ENCODE measurements at regions not wholly inside any gene's neighbourhood (a gene's known extent, or its start where the extent isn't known, plus 50 kb on each side); places are given as distances from the start of the nearest gene placed in this dataset.
A peak's percentile ranks its signal among the peaks of the same experiment; 100 is the strongest.

DNA sequence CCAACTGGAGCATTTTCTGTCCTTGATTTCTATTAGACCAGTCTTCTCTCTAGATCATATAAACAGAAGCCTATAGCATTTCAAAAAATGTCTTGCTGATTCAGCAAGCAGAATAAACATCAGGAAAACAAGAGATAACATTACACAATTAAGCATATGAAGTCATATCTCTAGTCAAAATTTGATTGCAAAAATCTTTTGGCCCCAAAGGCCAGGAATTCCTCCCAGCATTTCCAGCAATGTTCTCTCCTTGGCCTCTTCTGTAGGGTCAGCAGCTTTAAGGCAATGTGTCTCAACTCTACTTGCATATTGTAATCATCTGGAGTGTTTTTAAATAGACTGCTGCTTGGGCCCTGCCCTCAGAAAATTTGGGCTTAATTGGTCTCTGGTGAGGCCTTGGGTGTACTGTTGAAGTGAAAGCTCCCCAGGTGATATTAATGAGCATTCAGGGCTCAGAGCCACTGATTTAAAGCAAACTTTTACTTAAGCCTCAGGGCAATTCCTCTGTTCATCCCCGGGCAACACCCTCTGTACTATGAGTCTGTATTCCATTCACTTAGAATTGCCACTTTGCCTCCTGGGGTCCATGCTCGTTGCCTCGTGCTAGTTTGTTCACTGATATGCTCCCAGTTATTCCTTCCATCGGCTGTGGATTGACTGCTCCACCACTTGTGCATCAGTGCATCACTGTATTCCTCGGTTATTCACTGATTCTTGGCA lies 1072.6 kb downstream of the ROBO2 start:
- Histone ChIP-seq H3K4me3 (replicated peaks in 1 of 4; ENCODE audit: control extremely low read depth in 1 of 4, insufficient read depth in 1 of 4, low read depth in 3 of 4, low read length in 4 of 4) (no peak overlapping the region), H2AFZ (ENCODE audit: low read length) (no peak overlapping the region), H3K9ac (ENCODE audit: insufficient read depth, low read length) (no peak overlapping the region), H3K27ac (ENCODE audit: insufficient read depth, low read length) (no peak overlapping the region), H3K27me3 (ENCODE audit: control insufficient read depth, insufficient read depth, low read length) (no peaks in the 10 kb centered on the region), H3K9me3 (ENCODE audit: control insufficient read depth, insufficient read depth, low read depth, low read length) (no peaks in the 10 kb centered on the region), H3K36me3 (ENCODE audit: control insufficient read depth, insufficient read depth, low read length) (no peaks in the 10 kb centered on the region), H3K79me2 (ENCODE audit: control insufficient read depth, insufficient read depth, low read length) (no peaks in the 10 kb centered on the region), H3K4me2 (ENCODE audit: extremely low read depth, insufficient read depth, low read length) (no peak overlapping the region), H4K20me1 (ENCODE audit: control insufficient read depth, extremely low read depth, insufficient read depth, low read length) (no peaks in the 10 kb centered on the region), H3K4me1 (ENCODE audit: control insufficient read depth, extremely low read depth, insufficient read depth, low read length) (no peaks in the 10 kb centered on the region)
- TF ChIP-seq, protein P1, sequence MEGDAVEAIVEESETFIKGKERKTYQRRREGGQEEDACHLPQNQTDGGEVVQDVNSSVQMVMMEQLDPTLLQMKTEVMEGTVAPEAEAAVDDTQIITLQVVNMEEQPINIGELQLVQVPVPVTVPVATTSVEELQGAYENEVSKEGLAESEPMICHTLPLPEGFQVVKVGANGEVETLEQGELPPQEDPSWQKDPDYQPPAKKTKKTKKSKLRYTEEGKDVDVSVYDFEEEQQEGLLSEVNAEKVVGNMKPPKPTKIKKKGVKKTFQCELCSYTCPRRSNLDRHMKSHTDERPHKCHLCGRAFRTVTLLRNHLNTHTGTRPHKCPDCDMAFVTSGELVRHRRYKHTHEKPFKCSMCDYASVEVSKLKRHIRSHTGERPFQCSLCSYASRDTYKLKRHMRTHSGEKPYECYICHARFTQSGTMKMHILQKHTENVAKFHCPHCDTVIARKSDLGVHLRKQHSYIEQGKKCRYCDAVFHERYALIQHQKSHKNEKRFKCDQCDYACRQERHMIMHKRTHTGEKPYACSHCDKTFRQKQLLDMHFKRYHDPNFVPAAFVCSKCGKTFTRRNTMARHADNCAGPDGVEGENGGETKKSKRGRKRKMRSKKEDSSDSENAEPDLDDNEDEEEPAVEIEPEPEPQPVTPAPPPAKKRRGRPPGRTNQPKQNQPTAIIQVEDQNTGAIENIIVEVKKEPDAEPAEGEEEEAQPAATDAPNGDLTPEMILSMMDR (conservative IDR thresholded peaks at IDR 0.05 in 1 of 2, IDR thresholded peaks at IDR 0.05 in 1 of 2; ENCODE audit: low read depth in 1 of 2, low read length in 2 of 2), result no peak
- no peak for TF ChIP-seq EZH2 (IDR thresholded peaks at IDR 0.05; ENCODE audit: low read length, missing control alignments)
- peak in 1 of 2 donors; percentile 88 for DNase-seq (ENCODE audit: low read depth in 2 of 2)

DNA sequence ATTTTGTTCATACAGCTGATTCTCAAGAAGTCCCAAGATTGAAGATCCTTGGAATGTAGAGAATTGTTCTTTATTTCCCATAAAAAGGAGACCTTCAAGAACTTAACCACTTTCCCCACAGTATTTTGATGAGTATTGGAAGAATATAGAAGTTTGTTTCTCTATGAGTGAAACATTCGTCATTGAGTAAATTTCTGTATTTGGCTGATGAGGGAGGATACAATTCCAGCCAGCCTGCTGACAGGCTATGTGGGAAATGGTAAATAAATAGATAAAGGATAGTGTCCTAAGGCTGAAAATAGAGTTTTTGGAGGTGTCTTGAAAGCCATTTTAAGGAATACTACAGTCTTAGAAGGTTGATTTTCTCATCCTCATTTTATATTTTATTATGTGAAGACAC lies 1076.1 kb downstream of the ROBO2 start:
- Histone ChIP-seq H3K27ac (ENCODE audit: insufficient read depth, low read length) (no peak overlapping the region), H2AFZ (ENCODE audit: low read length) (no peak overlapping the region), H3K9ac (ENCODE audit: insufficient read depth, low read length) (no peak overlapping the region), H3K4me3 (replicated peaks in 1 of 4; ENCODE audit: control extremely low read depth in 1 of 4, insufficient read depth in 1 of 4, low read depth in 3 of 4, low read length in 4 of 4) (no peak overlapping the region), H3K79me2 (ENCODE audit: control insufficient read depth, insufficient read depth, low read length) (no peaks in the 10 kb centered on the region), H3K4me1 (ENCODE audit: control insufficient read depth, extremely low read depth, insufficient read depth, low read length) (no peaks in the 10 kb centered on the region), H3K27me3 (ENCODE audit: control insufficient read depth, insufficient read depth, low read length) (no peaks in the 10 kb centered on the region), H4K20me1 (ENCODE audit: control insufficient read depth, extremely low read depth, insufficient read depth, low read length) (no peaks in the 10 kb centered on the region), H3K4me2 (ENCODE audit: extremely low read depth, insufficient read depth, low read length) (no peak overlapping the region), H3K9me3 (ENCODE audit: control insufficient read depth, insufficient read depth, low read depth, low read length) (no peaks in the 10 kb centered on the region), H3K36me3 (ENCODE audit: control insufficient read depth, insufficient read depth, low read length) (no peaks in the 10 kb centered on the region)
- TF ChIP-seq EZH2 (IDR thresholded peaks at IDR 0.05; ENCODE audit: low read length, missing control alignments), result no peak
- TF ChIP-seq, protein P1 (conservative IDR thresholded peaks at IDR 0.05 in 1 of 2, IDR thresholded peaks at IDR 0.05 in 1 of 2; ENCODE audit: low read depth in 1 of 2, low read length in 2 of 2), result no peak
- no peak for DNase-seq (ENCODE audit: low read depth in 2 of 2)

DNA sequence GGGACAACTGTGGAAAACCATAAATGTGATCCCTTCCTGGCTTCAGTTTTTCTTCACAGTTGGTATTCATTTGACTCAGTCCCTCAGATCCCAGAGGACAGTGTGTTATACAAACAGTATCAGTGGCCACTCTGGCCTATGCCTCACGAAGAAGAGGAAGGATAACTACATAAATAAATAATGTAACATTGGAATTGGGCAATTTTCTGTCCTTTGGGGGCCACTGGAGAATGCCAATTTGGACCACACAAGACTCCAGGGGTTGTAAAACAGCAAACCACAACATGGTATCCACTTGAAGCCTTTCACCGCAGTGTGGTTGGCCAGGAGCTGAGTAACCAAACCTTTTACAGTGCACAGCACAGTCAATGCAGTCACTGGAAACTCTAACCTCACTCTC lies 1077.0 kb downstream of the ROBO2 start:
- H3K4me3 ChIP-seq (replicated peaks in 1 of 4; ENCODE audit: control extremely low read depth in 1 of 4, insufficient read depth in 1 of 4, low read depth in 3 of 4, low read length in 4 of 4), result no peak overlapping the region
- H3K36me3 ChIP-seq (ENCODE audit: control insufficient read depth, insufficient read depth, low read length), result no peaks in the 10 kb centered on the region
- no peak overlapping the region for H2AFZ ChIP-seq (ENCODE audit: low read length)
- TF ChIP-seq EZH2 (IDR thresholded peaks at IDR 0.05; ENCODE audit: low read length, missing control alignments), result no peak
- TF ChIP-seq, protein P1 (conservative IDR thresholded peaks at IDR 0.05 in 1 of 2, IDR thresholded peaks at IDR 0.05 in 1 of 2; ENCODE audit: low read depth in 1 of 2, low read length in 2 of 2), result no peak
- H3K9ac ChIP-seq (ENCODE audit: insufficient read depth, low read length), result no peak overlapping the region
- no peaks in the 10 kb centered on the region for H3K27me3 ChIP-seq (ENCODE audit: control insufficient read depth, insufficient read depth, low read length)
- no peaks in the 10 kb centered on the region for H3K4me1 ChIP-seq (ENCODE audit: control insufficient read depth, extremely low read depth, insufficient read depth, low read length)
- no peak overlapping the region for H3K27ac ChIP-seq (ENCODE audit: insufficient read depth, low read length)
- H3K9me3 ChIP-seq (ENCODE audit: control insufficient read depth, insufficient read depth, low read depth, low read length), result no peaks in the 10 kb centered on the region
- H4K20me1 ChIP-seq (ENCODE audit: control insufficient read depth, extremely low read depth, insufficient read depth, low read length), result no peaks in the 10 kb centered on the region
- H3K4me2 ChIP-seq (ENCODE audit: extremely low read depth, insufficient read depth, low read length), result no peak overlapping the region
- no peaks in the 10 kb centered on the region for H3K79me2 ChIP-seq (ENCODE audit: control insufficient read depth, insufficient read depth, low read length)
- DNase-seq (ENCODE audit: low read depth in 2 of 2), result peak in 1 of 2 donors; percentile 71

Data from fibroblast of lung (primary cell).